ENCODE measurements at regions not wholly inside any gene's neighbourhood (a gene's known extent, or its start where the extent isn't known, plus 50 kb on each side); places are given as distances from the start of the nearest gene placed in this dataset.

- TF ChIP-seq CTCF (IDR thresholded peaks at IDR 0.05) (no peak), POLR2A (IDR thresholded peaks at IDR 0.05) (no peak)
- Histone ChIP-seq H3K36me3 (ENCODE audit: low read depth, missing control alignments) (no peaks in the 10 kb centered on the region), H3K9me3 (no peaks in the 10 kb centered on the region), H3K4me3 (no peak overlapping the region), H3K27me3 (no peaks in the 10 kb centered on the region), H3K27ac (no peak overlapping the region), H3K4me1 (peaks cover 7% of the 10 kb centered on the region)
- no peak for DNase-seq
- 89 to 95% methylated on average over 5 of the region's 5 CpGs for WGBS, 2 donors
- intact Hi-C loops (cut with DNase I; ENCODE audit: low total_unique reads): no loop called here
Observed at GRCh38 chr21:38924954-38925353, 119.2 kb downstream of the ETS2 start.

- TF ChIP-seq POLR2A (IDR thresholded peaks at IDR 0.05) (no peak), CTCF (IDR thresholded peaks at IDR 0.05) (no peak)
Observed at GRCh38 chr21:38923429-38923828, 117.7 kb downstream of the ETS2 start.

DNA sequence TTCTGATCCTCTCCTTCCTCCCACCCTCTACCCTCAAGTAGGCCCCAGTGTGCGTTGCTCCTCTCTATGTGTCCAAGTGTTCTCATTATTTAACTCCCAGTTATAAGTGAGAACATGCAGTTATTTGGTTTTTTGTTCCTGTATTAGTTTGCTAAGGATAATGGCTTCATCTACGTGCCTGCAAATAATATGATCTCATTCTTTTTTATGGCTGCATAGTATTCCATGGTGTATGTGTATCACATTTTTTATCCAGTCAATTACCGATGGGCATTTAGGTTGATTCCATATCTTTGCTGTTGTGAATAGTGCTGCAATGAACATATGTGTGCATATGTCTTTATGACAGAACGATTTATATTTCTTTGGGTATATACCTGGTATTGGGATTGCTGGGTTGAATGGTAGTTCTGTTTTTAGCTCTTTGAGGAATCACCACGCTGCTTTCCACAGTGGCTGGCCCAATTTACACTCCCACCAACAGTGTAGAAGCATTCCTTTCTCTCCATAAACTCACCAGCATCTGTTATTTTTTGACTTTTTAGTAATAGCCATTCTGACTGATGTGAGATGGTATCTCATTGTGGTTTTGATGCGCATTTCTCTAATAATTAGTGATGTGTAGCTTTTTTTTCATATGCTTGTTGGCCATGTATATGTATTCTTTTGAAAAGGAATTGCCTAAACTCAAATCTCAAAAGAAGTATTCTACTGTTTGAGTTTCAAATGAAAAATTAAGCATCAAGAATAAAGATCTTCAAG, 116.9 kb downstream of the ETS2 start:
- Histone ChIP-seq H3K4me3 (no peak overlapping the region), H3K36me3 (ENCODE audit: low read depth, missing control alignments) (no peaks in the 10 kb centered on the region), H3K27ac (no peak overlapping the region), H3K4me1 (peaks cover 7% of the 10 kb centered on the region), H3K9me3 (no peaks in the 10 kb centered on the region), H3K27me3 (no peaks in the 10 kb centered on the region)
- WGBS, 2 donors: 92 to 95% methylated on average over 6 of the region's 6 CpGs
- no peak for TF ChIP-seq CTCF (IDR thresholded peaks at IDR 0.05)
- no peak for TF ChIP-seq POLR2A (IDR thresholded peaks at IDR 0.05)
- DNase-seq: no peak
- intact Hi-C loops (cut with DNase I; ENCODE audit: low total_unique reads): no loop called here

More at GRCh38 chr21:38923429-38923828, 117.7 kb downstream of the ETS2 start:
- WGBS, 2 donors: 88 to 89% methylated on average over 4 of the region's 4 CpGs
- Histone ChIP-seq H3K36me3 (ENCODE audit: low read depth, missing control alignments) (no peaks in the 10 kb centered on the region), H3K4me1 (peaks cover 7% of the 10 kb centered on the region), H3K9me3 (no peaks in the 10 kb centered on the region), H3K4me3 (no peak overlapping the region), H3K27me3 (no peaks in the 10 kb centered on the region), H3K27ac (no peak overlapping the region)
- DNase-seq: no peak
- intact Hi-C loops (cut with DNase I; ENCODE audit: low total_unique reads): no loop called here

DNA sequence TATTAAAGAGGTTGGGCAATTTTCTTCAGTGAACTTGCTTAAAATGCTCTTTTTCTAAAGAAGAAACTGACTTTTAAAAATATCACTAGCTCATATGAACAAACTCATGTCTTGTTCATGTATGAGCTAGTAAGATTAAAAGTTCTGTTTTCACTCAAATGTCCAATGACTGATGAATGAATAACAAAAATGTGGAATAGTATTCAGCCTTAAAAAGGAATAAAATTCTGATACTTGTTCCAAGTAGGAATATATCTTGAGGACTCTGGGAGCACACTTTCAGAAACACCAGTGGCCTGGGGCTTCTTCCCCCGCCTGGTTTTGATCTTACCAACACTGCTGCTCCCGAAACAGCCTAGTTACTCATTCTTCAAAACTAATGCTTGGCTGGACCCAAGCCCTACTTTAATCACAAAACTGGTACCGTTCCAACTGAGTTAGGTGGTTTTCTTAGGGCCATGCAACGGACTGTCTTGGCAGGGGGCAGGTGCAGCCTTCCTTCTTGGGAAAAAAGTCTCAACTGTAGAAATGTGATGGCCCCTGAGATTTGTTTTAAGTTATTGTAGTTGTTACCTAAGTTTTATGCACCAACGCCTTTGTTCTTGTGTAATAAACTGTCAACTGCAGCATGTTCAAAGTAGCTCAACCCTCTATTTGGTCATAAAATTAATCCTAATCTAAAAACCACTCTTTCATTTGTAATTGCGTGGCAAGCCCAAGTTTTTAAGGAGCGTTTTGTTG, 116.0 kb downstream of the ETS2 start:
- WGBS, 2 donors: 86 to 89% methylated on average over 7 of the region's 7 CpGs
- Histone ChIP-seq H3K27me3 (no peaks in the 10 kb centered on the region), H3K4me3 (no peak overlapping the region), H3K36me3 (ENCODE audit: low read depth, missing control alignments) (no peaks in the 10 kb centered on the region), H3K4me1 (peaks cover 7% of the 10 kb centered on the region), H3K9me3 (no peaks in the 10 kb centered on the region), H3K27ac (peak overlapping the region in 1 of 2 donors; percentile 44)
- intact Hi-C loops (cut with DNase I; ENCODE audit: low total_unique reads): no loop called here
- TF ChIP-seq CTCF (IDR thresholded peaks at IDR 0.05) (no peak), POLR2A (IDR thresholded peaks at IDR 0.05) (no peak)
- DNase-seq: no peak
